ENCODE measurements at regions not wholly inside any gene's neighbourhood (a gene's known extent, or its start where the extent isn't known, plus 50 kb on each side); places are given as distances from the start of the nearest gene placed in this dataset.
A peak's percentile ranks its signal among the peaks of the same experiment; 100 is the strongest.

DNA sequence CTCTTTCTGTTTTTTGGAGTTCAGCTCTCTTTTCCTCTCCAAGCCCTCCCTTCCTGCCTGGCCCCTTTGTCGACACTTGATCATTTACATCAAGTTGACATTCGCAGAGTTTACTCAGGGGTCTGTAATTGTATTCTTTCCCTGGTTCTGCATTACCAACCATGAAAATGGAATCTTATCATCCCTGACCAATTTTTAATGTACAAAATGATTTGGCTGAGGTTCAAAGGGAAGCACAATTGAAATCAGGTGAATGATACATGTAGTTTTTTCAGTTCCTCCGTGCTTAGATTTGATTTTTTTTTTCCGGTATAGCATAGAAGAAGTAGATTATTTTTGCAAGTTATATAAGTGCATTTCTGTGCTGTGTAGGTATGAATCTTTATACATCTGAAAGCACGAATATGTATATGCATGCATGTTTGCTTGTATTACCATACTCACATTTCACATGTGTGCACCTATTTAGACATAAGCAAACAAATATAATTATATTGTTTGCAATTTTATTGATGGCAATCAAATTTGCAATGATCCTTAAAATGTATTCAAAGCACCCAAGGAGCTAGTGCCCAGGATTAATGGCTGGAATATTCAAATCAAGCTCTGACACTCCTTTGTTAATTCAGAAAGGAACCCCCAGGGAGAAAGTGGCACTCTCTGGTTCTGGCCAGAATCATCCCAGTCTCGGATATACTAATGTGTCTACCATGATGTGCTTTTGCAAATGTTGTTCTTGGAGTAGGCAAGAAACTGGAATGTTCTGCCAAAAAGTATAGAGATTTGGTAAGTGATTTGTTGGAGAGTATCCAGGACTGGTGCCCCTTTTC lies 189.3 kb downstream of the VRK1 start:
- DNase-seq: no peak

DNA sequence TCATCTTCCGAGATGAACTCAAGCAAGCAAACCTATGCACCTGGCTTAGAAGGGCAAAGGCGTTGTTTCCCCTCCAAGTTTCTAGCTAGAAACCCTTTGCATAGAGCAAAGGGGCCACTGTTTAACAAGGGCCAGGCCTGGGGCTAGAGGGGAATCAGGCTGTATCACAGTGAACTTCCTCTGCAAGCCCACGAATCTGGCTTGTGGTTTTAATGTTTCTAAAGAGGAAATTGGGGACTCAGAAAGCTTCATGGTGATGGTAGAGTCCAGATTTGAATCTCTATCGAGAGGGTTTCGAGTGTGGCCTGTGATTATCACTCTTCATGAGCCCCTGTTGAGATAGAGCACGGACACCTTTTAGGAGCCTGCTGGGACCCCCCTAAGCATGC lies 189.9 kb downstream of the VRK1 start:
- DNase-seq: peak in 1 of 2 donors; percentile 11

GRCh38 chr14:96987771-96988170 lies 190.6 kb downstream of the VRK1 start:
- DNase-seq: no peak

GRCh38 chr14:96989306-96989705 lies 192.1 kb downstream of the VRK1 start:
- no peak for DNase-seq

DNA sequence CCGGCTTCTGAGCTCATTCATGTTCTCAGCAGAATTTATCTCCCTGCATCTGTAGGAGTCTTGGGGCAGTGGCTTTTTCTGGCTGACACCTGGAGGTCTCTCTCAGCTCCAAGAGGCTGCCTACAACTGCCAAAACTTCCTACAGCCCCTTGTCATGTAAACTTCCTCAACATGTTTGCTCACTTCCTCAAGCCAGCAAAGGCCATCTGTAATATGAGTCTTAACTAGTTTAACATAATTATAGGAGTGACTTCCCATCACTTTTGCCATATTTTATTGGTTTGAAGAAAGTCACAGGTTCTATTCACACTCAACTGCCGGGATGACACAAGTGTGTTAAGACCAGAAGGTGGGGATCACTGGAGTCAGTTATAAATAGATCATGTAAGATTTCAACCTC lies 194.0 kb downstream of the VRK1 start:
- DNase-seq: no peak

DNA sequence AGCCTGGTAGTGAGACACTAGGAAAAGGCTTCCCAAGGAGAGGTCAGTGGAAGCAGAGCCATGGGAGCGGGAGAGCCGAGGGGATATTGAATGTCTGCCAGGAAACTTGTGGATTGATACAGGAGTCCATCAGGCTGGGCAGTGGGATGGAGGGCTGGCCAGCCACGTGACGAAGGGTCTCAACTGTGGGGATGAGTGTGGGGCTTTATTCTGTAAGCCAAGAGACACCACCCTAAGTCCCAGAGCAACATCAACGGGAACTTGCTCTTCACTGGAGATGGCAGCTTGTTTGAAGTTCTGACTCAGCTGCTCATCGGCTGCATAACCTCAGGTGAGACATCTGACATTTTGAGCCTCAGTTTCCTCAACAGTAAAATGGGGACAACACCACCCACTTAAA lies 197.8 kb downstream of the VRK1 start:
- DNase-seq: no peak

DNA sequence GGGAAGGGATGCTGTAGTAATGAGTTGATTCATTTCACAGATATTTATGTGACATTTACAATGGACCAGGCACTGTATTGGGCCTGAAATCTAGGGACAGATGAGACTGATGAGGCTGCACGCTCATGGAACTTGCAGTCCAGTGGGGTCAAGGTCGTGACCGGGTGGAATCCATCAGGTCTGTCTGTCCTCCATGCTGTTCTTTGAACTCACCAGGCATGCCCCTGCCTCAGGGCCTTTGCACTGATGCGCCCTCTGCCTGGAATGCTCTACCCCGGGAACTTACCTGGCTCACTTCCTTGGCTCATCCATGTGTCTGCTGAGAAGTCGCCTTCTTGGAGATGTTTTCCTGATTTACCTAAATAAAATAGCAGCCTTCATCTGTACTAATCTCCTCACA lies 200.1 kb downstream of the VRK1 start:
- DNase-seq: no peak

DNA sequence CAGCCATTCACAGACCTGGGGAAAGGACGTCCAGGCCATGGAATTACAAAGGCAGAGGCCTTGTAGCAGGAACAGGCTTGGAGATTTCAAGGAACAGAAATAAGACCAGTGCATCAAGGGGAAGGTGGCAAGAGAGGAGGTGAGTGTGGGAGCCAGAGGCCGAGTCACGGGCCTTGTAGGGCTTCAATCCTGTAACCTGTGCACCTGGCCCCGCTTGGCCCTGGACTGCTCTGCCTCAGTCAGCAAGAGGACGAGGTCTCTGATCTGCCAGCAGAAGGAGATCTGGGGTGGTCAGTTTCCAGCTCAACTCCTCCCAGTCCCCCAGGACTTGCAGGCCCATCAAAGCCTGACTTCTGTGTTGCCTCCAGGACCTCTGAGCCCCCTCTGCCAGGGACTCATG lies 200.8 kb downstream of the VRK1 start:
- no peak for DNase-seq

DNA sequence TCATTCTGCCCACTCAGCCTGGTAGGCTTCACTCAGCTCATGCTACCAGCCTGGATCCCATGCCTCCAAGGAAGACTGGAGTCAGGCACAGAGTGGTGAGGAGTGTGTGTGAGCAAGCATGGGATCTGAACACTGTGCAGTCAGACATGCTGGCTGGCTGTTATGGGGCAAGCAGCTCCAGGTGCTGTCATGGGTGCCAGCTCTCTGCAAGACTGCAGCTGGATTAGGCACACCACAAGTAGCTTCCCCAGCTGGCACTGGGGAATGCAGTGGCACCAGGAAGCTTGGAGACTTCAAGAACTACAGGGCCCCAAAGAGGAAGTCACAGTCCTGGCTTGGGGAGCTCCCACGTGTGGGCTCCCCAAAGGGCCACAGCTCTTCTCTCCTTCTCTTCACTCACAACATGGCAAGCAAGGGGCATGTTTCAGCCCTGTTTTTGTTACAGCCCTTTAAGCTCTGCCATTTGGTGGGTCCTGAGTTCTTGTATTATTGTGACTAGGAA lies 202.5 kb downstream of the VRK1 start:
- DNase-seq: no peak

- DNase-seq: no peak
Measured at GRCh38 chr14:97002454-97002853, 205.3 kb downstream of the VRK1 start.

DNA sequence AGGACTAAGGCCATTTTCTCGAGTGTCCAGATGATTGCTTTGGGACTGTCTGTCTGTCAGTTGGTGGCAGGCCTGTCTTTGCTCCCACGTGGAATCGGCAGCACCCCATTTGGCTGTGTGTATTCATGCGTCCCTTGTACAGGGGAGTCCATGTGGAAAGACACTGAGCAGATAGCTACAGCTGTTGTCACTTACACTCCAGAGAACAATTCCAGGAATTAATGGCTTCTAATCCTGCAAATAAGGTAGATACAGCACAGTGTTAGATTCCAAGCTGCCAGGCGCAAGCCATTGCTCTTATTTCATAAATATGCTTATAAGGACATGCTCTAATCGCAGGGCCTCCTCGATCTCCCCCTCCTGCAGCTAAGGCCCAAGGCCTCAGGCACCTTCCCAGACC lies 208.8 kb downstream of the VRK1 start:
- no peak for DNase-seq

GRCh38 chr14:97010491-97011160 lies 213.4 kb downstream of the VRK1 start:
- DNase-seq: no peak

GRCh38 chr14:97013878-97014277 lies 216.7 kb downstream of the VRK1 start:
- no peak for DNase-seq

- peak; percentile 32 to 46 for DNase-seq
Measured at GRCh38 chr14:97021001-97021400, 223.8 kb downstream of the VRK1 start.

- DNase-seq: no peak
Measured at GRCh38 chr14:97021571-97022168, 224.5 kb downstream of the VRK1 start.

GRCh38 chr14:97022741-97023140 lies 225.6 kb downstream of the VRK1 start:
- no peak for DNase-seq

DNA sequence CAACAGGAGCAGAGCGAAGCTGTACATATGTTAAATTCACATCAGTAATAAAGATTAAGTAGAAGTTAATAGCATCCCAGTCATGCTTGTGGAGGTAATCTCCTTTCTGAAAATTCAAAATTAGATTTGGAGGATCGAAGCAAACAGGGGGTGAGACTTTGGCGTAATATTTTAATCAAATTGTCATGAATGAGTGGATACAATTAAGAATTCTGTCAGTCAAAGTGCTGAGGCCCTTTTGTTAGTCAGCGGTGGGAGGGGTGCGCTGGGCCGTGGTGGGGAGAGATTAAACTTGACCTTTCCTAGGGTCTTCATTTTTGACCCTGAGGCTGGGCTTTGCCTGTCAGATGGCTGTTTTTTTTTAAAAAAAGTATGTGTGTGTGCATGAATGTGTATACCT lies 226.7 kb downstream of the VRK1 start:
- no peak for DNase-seq

GRCh38 chr14:97024300-97024699 lies 227.1 kb downstream of the VRK1 start:
- DNase-seq: no peak

DNA sequence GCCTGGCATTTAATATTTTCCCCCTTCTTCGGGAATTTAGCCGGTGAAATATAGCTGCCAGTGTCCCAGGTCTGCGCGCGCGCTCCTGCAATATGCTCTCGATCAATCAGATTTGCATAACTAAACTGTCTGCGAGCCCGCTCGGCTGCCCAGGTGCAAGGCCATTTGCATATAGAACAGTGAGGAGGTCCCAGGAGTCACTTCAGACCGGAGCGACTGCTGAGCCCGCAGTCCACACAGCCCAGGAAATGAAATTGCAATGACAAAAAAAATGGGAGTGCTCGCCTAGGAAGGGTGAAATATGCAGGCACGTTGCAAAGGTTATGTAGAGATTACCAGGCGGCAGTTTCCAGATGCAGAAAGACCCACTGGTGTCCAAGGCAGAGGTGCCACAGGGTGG lies 228.5 kb downstream of the VRK1 start:
- no peak for DNase-seq

DNA sequence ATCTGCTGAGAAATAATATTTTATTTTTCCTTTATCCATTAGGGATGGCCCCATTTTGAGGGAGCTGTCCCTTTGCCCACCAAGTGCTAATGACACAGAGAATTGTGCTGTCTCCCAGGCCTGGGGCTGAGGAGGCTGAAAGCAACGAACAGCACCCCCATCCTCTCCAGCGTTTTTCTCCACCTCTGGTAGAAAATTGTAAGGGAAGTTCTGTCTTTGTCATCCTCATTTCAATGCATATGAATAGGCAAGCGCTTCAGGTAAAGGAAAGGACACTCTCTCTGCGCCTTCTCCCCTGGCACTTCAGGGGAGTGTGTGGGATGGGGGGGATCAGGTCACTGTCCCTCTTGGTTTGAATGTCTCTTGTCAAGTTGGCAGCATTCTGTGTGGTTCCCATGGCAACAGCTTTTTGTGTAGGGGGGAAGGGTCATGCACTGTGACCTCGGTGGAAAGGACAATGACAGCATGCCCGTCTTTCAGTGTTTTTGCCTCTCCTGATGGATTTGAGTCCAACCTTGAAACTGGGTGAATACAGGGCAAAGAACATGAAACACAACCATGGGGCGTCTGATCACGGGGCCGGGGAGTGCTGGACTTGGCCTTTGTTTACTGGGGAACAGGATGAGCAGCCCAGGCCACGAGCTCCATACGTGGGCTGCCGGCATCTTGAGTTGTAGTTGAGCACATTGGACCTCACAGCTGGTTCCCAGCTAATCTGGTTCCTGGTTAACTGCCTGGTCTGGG lies 230.2 kb downstream of the VRK1 start:
- no peak for DNase-seq

GRCh38 chr14:97028382-97028781 lies 231.2 kb downstream of the VRK1 start:
- DNase-seq: no peak

DNA sequence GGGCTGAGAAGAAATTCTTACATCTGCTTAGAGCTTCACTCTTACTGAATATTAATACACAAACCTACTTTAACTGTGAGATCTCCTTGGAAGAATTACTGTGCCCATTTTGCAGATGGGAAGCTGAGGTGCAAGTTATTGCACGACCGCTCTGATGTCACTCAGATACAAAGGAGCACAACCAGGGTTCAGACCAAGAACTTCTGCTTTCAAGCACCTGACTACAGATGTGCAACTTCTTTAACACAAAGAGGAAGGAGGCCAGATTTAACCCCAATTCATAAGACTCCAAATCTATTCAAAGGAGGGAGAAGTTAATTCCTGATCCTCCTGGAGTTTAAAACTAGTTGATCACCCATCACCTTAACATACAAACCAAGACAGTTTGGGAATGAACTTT lies 232.6 kb downstream of the VRK1 start:
- DNase-seq: no peak

DNA sequence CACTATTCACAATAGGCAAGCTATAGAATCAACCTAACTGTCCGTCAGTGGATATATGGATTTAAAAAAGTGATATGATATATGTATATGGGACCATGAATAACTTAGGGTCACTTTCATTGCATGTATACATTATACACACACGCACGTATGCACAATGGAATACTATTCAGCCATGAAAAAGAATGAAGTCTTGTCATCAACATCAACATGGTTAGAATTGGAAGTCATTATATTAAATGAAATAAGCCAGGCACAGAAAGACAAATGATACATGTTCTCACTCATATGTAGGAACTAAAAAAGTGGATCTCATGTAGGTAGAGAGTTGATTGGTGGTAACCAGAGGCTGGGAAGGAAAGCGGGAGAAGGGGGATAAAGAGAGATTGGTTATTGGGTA lies 234.3 kb downstream of the VRK1 start:
- no peak for DNase-seq

Measured in inflammatory macrophage treated with lipopolysaccharide for 1 hour (primary cell).